Hematopoietic multipotent progenitor cell treated with erythropoietin and hydrocortisone succinate and interleukin-3 and kit ligand, for 15 days (in vitro differentiated cells): ENCODE measurements at regions not wholly inside any gene's neighbourhood (a gene's known extent, or its start where the extent isn't known, plus 50 kb on each side); places are given as distances from the start of the nearest gene placed in this dataset.
"Not testable (repeated sequence)": the region's sequence is repeated elsewhere in the genome, so short reads cannot be mapped to it uniquely, and the experiment has no call there.

ENCODE experiments used
- DNase-seq: peaks from one replicate; pipeline ENCODE4 v3.0.0-alpha.2; 2015; ENCODE audit warnings: low spot score

GRCh38 chr12:19771858-19772257, 332.6 kb downstream of the AEBP2 start:
- no peak for DNase-seq

- DNase-seq, result no peak
These were observed 333.5 kb downstream of the AEBP2 start for GRCh38 chr12:19772776-19773175.

GRCh38 chr12:19775241-19775640, 335.9 kb downstream of the AEBP2 start:
- DNase-seq, result no peak

DNA sequence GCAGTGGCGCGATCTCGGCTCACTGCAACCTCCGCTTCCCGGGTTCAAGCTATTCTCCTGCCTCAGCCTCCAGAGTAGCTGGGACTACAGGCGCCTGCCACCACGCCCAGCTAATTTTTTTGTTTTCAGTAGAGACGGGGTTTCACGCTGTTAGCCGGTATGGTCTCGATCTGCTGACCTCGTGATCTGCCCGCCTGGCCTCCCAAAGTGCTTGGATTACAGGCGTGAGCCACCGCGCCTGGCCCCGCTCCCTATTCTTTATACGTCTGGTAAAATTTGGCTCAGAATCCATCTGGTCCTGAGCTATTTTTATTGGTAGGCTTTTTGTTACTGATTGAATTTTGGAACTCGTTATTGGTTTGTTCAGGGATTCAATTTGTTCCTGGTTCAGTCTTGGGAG, 336.7 kb downstream of the AEBP2 start:
- not testable (repeated sequence) for DNase-seq

GRCh38 chr12:19778172-19778571, 338.9 kb downstream of the AEBP2 start:
- no peak for DNase-seq

GRCh38 chr12:19778797-19779196, 339.5 kb downstream of the AEBP2 start:
- DNase-seq, result no peak

DNA sequence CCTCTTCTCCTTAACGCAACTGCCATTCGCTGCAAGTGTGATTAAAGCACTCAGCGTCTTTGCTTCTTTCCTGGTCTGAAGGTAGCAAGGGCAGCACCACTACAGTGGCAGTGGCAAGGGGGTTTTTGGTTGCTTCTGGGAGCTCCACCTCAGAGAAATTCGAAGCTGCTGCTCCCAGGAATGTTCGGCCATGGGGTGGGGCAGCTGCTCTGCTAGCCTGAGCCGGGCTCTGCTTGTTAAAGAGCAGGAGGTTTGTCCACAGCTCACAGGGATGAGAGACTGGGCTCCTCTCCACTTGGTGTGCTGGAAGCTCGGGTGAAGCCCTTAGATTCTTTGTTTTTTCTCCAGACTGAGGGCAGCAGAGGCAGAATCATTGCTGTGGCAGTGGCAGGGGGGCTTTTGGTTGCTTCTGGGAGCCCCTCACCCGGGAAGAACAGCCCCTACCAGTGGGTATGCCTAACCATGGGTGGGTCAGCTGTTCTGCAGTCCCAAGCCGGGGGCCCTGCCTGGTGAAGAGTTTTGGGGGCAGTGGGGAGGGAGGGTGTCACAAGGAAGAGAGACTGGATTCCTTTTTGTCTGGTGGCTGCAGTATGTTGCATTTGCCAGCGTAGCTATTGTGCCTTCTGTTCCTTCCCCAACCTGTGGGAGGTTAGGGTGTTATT, 340.2 kb downstream of the AEBP2 start:
- no peak for DNase-seq

GRCh38 chr12:19780460-19780859, 341.2 kb downstream of the AEBP2 start:
- no peak for DNase-seq

DNA sequence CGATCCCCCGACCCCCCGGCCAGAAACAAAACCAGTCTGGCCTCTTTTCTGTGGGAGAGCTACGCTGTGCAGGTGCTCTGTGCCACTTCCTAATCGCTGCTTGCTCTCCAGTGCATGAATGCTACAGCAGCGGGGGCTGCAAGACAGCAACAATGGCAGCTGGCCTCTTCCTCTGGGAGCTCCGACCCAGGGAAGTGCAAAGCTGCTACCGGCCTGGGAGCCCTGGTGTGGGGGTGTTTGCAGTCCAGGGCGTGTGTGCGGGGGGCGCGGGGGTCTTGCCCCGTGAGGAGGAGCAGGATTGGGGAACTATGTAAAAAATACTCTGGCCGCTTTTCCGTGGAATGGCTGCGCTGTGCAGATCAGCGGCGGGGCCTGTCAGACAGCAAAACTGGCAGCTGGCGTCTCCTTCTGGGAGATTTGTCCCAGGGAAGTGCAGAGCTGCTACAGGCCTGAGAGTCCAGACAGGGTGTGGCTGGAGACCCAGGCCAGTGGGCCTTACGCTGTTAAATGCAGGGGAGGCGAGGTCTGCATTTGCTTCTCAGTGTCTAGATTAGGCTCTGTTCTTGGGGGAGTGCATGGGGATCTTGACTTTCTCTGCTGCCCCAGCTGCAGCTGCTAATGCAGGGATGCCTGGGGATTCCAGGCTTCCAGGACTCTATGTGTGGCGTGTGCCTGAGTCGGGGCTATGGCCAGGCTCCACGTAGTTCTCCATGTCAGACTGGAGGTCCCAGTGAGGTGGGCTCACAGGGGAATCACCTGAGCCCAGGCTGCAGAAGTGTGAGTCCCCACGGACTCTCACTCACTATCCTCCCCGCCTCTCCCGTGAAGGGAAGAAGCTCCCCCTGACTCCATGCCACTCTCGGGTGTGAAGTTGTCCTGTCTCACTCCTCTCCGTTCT, 344.5 kb downstream of the AEBP2 start:
- no peak for DNase-seq

- DNase-seq, result no peak
These were observed 352.7 kb downstream of the AEBP2 start for GRCh38 chr12:19792028-19792427.

- no peak for DNase-seq
These were observed 354.8 kb downstream of the AEBP2 start for GRCh38 chr12:19794116-19794515.

DNA sequence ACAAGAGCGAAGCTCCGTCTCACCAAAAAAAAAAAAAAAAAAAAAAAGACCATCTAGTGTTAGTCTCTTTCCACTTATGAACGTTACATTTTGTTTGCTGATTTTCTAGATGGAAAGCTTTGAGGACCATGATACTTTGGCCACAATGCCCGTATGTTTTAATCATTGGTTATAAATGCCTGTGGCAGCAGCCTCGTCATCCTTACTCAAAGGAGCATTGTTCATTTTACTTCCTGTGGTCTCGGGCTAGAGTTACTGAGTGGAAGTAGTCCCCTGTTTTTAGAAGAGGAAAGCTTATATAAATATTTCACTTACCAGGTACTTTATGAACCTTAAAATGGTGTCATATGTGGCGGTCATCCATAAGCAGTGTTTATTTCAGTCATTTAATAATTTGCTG, 359.9 kb downstream of the AEBP2 start:
- no peak for DNase-seq

DNA sequence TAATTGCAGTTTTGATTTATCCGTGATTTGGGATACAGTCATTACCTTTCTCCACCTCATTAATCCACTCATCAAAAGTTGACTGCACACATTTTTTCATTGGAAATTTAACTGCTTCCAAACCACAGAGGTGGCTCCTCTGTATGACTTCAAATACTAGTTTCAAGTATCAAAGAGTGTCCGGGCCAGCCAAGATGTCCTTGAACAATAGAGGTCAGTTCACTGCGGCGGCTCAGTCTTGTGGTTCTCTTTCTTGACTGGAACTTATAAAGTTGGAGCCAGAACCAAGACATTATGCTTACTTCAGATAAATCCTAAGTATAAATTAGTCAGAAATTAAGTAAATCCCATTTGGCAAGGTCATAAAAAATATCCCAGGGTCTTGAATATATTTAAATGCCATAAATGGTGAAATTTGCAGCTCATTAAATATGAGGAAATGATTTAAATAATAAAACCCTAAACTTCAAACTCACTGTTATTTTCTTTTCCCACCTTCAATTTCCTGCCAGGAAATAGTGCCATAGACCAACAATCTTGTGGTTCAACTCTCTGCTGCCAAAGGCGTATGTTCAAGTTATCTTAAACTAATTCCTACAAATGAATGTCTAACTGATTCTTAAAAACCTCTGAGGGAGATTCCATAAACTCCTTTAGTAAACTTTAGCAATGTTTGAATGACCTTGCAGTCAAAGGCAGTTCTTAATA, 360.8 kb downstream of the AEBP2 start:
- no peak for DNase-seq

DNA sequence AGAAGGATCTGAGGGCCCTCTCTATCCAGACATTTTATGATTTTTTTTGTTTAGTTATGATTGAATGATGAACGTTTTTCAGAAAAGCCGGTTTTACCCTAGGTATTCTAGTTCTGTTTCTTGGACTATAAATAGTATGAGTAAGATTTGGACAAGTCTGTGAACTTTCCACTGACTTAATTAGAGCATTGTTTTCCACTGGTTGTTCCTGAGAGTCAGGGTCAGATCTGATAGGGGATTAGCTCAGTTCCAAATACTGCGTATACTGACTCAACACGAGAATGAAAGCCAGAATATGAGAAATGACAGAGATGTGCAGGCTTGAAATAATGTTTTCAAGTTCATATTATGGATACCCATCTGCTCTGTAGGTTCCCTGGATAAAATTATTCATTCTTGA, 361.6 kb downstream of the AEBP2 start:
- no peak for DNase-seq

DNA sequence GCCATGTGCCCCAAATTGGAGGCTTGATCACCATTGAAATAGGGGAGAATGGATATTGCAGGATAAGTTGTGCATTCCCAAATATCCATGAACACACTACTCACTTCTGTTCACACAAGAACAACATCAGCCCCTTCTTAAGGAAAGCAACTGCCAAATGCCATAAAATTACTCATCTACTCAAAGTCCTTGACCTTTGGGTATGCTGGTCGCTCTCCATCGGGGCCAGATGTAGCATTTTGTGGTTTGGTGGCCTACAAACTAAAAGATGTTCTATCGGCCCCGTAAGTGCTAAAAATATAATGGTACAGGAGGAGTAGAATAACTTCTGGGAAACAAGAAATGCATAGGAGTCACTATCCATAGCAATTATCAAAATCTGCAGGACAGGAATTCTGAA, 362.6 kb downstream of the AEBP2 start:
- no peak for DNase-seq

DNA sequence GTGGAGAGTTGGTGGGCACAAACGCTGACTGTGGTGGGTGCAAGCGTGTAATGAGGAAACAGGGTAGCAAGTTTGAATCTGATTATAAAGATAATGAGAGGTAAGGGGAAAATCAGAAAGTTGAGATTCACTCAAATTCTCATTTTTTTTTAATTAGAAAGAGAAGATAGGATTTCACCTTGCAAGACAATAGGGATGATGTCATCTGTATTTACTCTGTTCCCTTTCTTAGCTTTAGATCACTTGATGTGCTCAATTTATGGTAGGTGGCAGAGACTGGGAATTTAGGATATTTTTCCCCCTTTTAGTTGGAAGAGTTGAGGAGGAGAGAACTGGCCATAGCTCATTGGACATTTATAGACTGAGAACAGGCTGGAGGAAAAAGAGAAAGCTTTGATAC, 363.6 kb downstream of the AEBP2 start:
- DNase-seq, result no peak

- DNase-seq, result no peak
These were observed 365.4 kb downstream of the AEBP2 start for GRCh38 chr12:19804737-19805136.

- DNase-seq, result no peak
These were observed 369.1 kb downstream of the AEBP2 start for GRCh38 chr12:19808371-19808770.

GRCh38 chr12:19810213-19810612, 370.9 kb downstream of the AEBP2 start:
- no peak for DNase-seq

- DNase-seq, result no peak
These were observed 372.6 kb downstream of the AEBP2 start for GRCh38 chr12:19811922-19812321.

DNA sequence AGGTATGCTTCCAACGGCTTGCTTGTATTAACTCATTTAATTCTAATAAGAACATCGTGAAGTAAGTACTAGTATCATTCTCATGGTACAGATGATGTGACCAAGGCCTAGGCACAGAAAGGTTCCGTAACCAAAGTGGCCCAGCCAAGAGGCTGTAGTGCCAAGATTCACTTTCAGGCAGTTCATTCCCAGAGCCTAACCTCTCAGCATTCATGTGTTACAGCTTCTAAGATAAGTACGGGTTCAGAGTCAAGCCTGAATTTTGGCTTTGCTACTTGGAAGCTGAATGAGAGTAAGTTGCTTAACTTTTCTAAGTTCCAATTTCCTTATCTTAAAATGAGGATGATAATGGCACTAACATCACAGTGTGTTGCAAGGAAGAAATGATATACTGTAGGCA, 379.9 kb downstream of the AEBP2 start:
- DNase-seq, result no peak

GRCh38 chr12:19822476-19822875, 383.2 kb downstream of the AEBP2 start:
- DNase-seq, result no peak

GRCh38 chr12:19823326-19823725, 384.0 kb downstream of the AEBP2 start:
- not testable (repeated sequence) for DNase-seq
